ENCODE measurements at regions not wholly inside any gene's neighbourhood (a gene's known extent, or its start where the extent isn't known, plus 50 kb on each side); places are given as distances from the start of the nearest gene placed in this dataset.

- Mint-ChIP-seq H3K9me3 (no peaks in the 10 kb centered on the region), H3K36me3 (ENCODE audit: low read depth) (no peaks in the 10 kb centered on the region), H3K4me3 (no peak overlapping the region), H3K27ac (no peak overlapping the region), H3K4me1 (peaks cover 4% of the 10 kb centered on the region; the same call in 2 of the 3 replicates), H3K27me3 (ENCODE audit: insufficient read depth, low read depth, poor library complexity) (no peaks in the 10 kb centered on the region)
- H3K36me3 ChIP-seq (ENCODE audit: insufficient read depth) = no peaks in the 10 kb centered on the region
- H4K20me1 ChIP-seq (replicated peaks; ENCODE audit: insufficient read depth) = no peaks in the 10 kb centered on the region
- no peak overlapping the region for H3K27ac ChIP-seq (ENCODE audit: low read depth)
- no peak for TF ChIP-seq EZH2 (IDR thresholded peaks at IDR 0.05; ENCODE audit: low read depth, unreplicated experiment)
- peak; percentile 52 to 55 for TF ChIP-seq CTCF (conservative IDR thresholded peaks at IDR 0.05; ENCODE audit: low read depth in 2 of 2)
- no peak overlapping the region for H3K4me3 ChIP-seq
- no peak overlapping the region for H2AFZ ChIP-seq
- H3F3A ChIP-seq (replicated peaks; ENCODE audit: low read depth) = no peaks in the 10 kb centered on the region
- H3K4me1 ChIP-seq (ENCODE audit: insufficient read depth) = peaks cover 4% of the 10 kb centered on the region; the same call in 1 of the 2 replicates
- no peaks in the 10 kb centered on the region for H3K27me3 ChIP-seq (ENCODE audit: insufficient read depth)
- no peaks in the 10 kb centered on the region for H3K9me2 ChIP-seq (ENCODE audit: insufficient read depth)
- peak; percentile 42 for DNase-seq (ENCODE audit: low spot score)
- no peak for ATAC-seq
- H3K79me2 ChIP-seq (replicated peaks; ENCODE audit: insufficient read depth) = no peaks in the 10 kb centered on the region
- no peak overlapping the region for H3K4me2 ChIP-seq
These were observed 212.6 kb upstream of the PLSCR5 start for GRCh38 chr3:146817704-146818103.

GRCh38 chr3:146814601-146815315, 209.6 kb upstream of the PLSCR5 start:
- H3K36me3 Mint-ChIP-seq (ENCODE audit: low read depth) = no peaks in the 10 kb centered on the region
- H3K4me1 Mint-ChIP-seq = peaks cover 4% of the 10 kb centered on the region; the same call in 2 of the 3 replicates
- H2AFZ ChIP-seq = peak overlapping the region; percentile 28; the same call in 1 of the 2 replicates
- peak overlapping the region; percentile 52; the same call in 1 of the 2 replicates for H3K27ac Mint-ChIP-seq
- TF ChIP-seq EZH2 (IDR thresholded peaks at IDR 0.05; ENCODE audit: low read depth, unreplicated experiment) = no peak
- TF ChIP-seq NANOG (IDR thresholded peaks at IDR 0.05; ENCODE audit: borderline replicate concordance) = no peak
- no peaks in the 10 kb centered on the region for H3K9me2 ChIP-seq (ENCODE audit: insufficient read depth)
- H3F3A ChIP-seq (replicated peaks; ENCODE audit: low read depth) = no peaks in the 10 kb centered on the region
- H3K9me3 Mint-ChIP-seq = no peaks in the 10 kb centered on the region
- H3K79me2 ChIP-seq (replicated peaks; ENCODE audit: insufficient read depth) = no peaks in the 10 kb centered on the region
- no peak overlapping the region for H3K4me3 ChIP-seq
- DNase-seq (ENCODE audit: low spot score) (peak; percentile 8), ATAC-seq (no peak)
- H3K4me2 ChIP-seq = no peak overlapping the region
- peaks cover 4% of the 10 kb centered on the region; the same call in 1 of the 2 replicates for H3K4me1 ChIP-seq (ENCODE audit: insufficient read depth)
- H3K4me3 Mint-ChIP-seq = no peak overlapping the region
- no peaks in the 10 kb centered on the region for H3K27me3 ChIP-seq (ENCODE audit: insufficient read depth)
- no peaks in the 10 kb centered on the region for H3K36me3 ChIP-seq (ENCODE audit: insufficient read depth)
- no peaks in the 10 kb centered on the region for H3K27me3 Mint-ChIP-seq (ENCODE audit: insufficient read depth, low read depth, poor library complexity)
- no peak overlapping the region for H3K27ac ChIP-seq (ENCODE audit: low read depth)
- H4K20me1 ChIP-seq (replicated peaks; ENCODE audit: insufficient read depth) = no peaks in the 10 kb centered on the region

- H3F3A ChIP-seq (replicated peaks; ENCODE audit: low read depth) = no peaks in the 10 kb centered on the region
- Mint-ChIP-seq H3K4me3 (no peak overlapping the region), H3K9me3 (no peaks in the 10 kb centered on the region), H3K27me3 (ENCODE audit: insufficient read depth, low read depth, poor library complexity) (no peaks in the 10 kb centered on the region), H3K36me3 (ENCODE audit: low read depth) (no peaks in the 10 kb centered on the region), H3K27ac (peak overlapping the region; percentile 50; the same call in 1 of the 2 replicates), H3K4me1 (peaks cover 4% of the 10 kb centered on the region; the same call in 2 of the 3 replicates)
- peak overlapping the region; percentile 28; the same call in 1 of the 2 replicates for H2AFZ ChIP-seq
- ATAC-seq = no peak
- H3K9me2 ChIP-seq (ENCODE audit: insufficient read depth) = no peaks in the 10 kb centered on the region
- H3K79me2 ChIP-seq (replicated peaks; ENCODE audit: insufficient read depth) = no peaks in the 10 kb centered on the region
- peaks cover 4% of the 10 kb centered on the region; the same call in 1 of the 2 replicates for H3K4me1 ChIP-seq (ENCODE audit: insufficient read depth)
- H3K36me3 ChIP-seq (ENCODE audit: insufficient read depth) = no peaks in the 10 kb centered on the region
- H3K4me3 ChIP-seq = no peak overlapping the region
- no peak overlapping the region for H3K4me2 ChIP-seq
- no peak for DNase-seq (ENCODE audit: low spot score)
- no peaks in the 10 kb centered on the region for H3K27me3 ChIP-seq (ENCODE audit: insufficient read depth)
- no peaks in the 10 kb centered on the region for H4K20me1 ChIP-seq (replicated peaks; ENCODE audit: insufficient read depth)
- no peak overlapping the region for H3K27ac ChIP-seq (ENCODE audit: low read depth)
- TF ChIP-seq ETS1 (IDR thresholded peaks at IDR 0.05) (no peak), NANOG (IDR thresholded peaks at IDR 0.05; ENCODE audit: borderline replicate concordance) (no peak), CTCF (conservative IDR thresholded peaks at IDR 0.05; ENCODE audit: low read depth in 2 of 2) (no peak), EZH2phosphoT487 (IDR thresholded peaks at IDR 0.05; ENCODE audit: unreplicated experiment) (no peak), REST (IDR thresholded peaks at IDR 0.05; ENCODE audit: unreplicated experiment) (no peak), POLR2AphosphoS5 (IDR thresholded peaks at IDR 0.05; ENCODE audit: low read depth) (no peak), STAT1 (IDR thresholded peaks at IDR 0.05; ENCODE audit: unreplicated experiment) (no peak), ZNF331 (CRISPR knock-in tag; IDR thresholded peaks at IDR 0.05; ENCODE audit: low read depth) (no peak)
These were observed 208.3 kb upstream of the PLSCR5 start for GRCh38 chr3:146813496-146813895.
